ENCODE measurements at regions not wholly inside any gene's neighbourhood (a gene's known extent, or its start where the extent isn't known, plus 50 kb on each side); places are given as distances from the start of the nearest gene placed in this dataset.

- no peak for DNase-seq
- POLR2A ChIA-PET: no interaction called here
Measured at GRCh38 chr20:63091901-63092659, 85.3 kb upstream of the BHLHE23 start.

GRCh38 chr20:63090682-63091571 is 84.2 kb upstream of the BHLHE23 start:
- peaks cover 5% of the 10 kb centered on the region for H3K27me3 Mint-ChIP-seq
- H3K27ac Mint-ChIP-seq: no peak overlapping the region
- no peaks in the 10 kb centered on the region for H3K36me3 Mint-ChIP-seq (ENCODE audit: low read depth)
- intact Hi-C loops (cut with micrococcal nuclease): no loop called here
- POLR2A ChIA-PET: no interaction called here
- no peak overlapping the region for H3K4me3 Mint-ChIP-seq
- CTCF ChIA-PET: no interaction called here
- TF ChIP-seq, protein P1, sequence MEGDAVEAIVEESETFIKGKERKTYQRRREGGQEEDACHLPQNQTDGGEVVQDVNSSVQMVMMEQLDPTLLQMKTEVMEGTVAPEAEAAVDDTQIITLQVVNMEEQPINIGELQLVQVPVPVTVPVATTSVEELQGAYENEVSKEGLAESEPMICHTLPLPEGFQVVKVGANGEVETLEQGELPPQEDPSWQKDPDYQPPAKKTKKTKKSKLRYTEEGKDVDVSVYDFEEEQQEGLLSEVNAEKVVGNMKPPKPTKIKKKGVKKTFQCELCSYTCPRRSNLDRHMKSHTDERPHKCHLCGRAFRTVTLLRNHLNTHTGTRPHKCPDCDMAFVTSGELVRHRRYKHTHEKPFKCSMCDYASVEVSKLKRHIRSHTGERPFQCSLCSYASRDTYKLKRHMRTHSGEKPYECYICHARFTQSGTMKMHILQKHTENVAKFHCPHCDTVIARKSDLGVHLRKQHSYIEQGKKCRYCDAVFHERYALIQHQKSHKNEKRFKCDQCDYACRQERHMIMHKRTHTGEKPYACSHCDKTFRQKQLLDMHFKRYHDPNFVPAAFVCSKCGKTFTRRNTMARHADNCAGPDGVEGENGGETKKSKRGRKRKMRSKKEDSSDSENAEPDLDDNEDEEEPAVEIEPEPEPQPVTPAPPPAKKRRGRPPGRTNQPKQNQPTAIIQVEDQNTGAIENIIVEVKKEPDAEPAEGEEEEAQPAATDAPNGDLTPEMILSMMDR (IDR thresholded peaks at IDR 0.05): no peak
- no peak for ATAC-seq (ENCODE audit: low read depth)
- H3K9me3 Mint-ChIP-seq: no peaks in the 10 kb centered on the region
- no peak for DNase-seq
- H3K4me1 Mint-ChIP-seq: no peaks in the 10 kb centered on the region

More at GRCh38 chr20:63091901-63092659, 85.3 kb upstream of the BHLHE23 start:
- Mint-ChIP-seq H3K27me3 (peaks cover 5% of the 10 kb centered on the region), H3K4me3 (no peak overlapping the region), H3K36me3 (ENCODE audit: low read depth) (no peaks in the 10 kb centered on the region), H3K9me3 (no peaks in the 10 kb centered on the region), H3K4me1 (no peaks in the 10 kb centered on the region), H3K27ac (no peak overlapping the region)
- intact Hi-C loops (cut with micrococcal nuclease): no loop called here
- TF ChIP-seq, protein P1 (IDR thresholded peaks at IDR 0.05): no peak
- CTCF ChIA-PET: no interaction called here
- no peak for ATAC-seq (ENCODE audit: low read depth)

DNA sequence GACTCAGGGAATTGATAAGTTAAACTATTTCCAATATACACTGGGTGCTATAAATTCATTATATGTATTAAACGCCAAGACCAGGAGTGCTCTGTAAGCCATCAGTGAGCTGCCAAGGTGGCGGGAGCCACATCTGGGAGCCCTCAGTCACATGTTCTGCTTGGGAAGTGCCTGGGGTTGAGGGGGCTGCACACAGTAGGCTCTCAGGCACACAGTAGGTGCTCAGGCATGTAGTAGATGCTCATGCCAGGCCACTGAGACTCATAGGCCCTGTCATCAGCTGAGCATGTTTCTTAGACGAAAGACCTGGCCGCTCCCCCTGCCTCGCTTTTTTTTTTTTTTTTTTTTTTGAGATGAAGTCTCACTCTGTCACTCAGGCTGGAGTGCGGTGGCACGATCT is 83.3 kb upstream of the BHLHE23 start:
- Mint-ChIP-seq H3K27me3 (peaks cover 5% of the 10 kb centered on the region), H3K36me3 (ENCODE audit: low read depth) (no peaks in the 10 kb centered on the region), H3K4me3 (no peak overlapping the region), H3K4me1 (no peaks in the 10 kb centered on the region), H3K27ac (no peak overlapping the region), H3K9me3 (no peaks in the 10 kb centered on the region)
- ChIA-PET POLR2A (no interaction called here), CTCF (no interaction called here)
- TF ChIP-seq, protein P1 (IDR thresholded peaks at IDR 0.05): no peak
- DNase-seq: no peak
- intact Hi-C loops (cut with micrococcal nuclease): no loop called here
- ATAC-seq (ENCODE audit: low read depth): no peak

- H3K4me1 Mint-ChIP-seq: no peaks in the 10 kb centered on the region
- no peak overlapping the region for H3K27ac Mint-ChIP-seq
- ATAC-seq (ENCODE audit: low read depth) (no peak), DNase-seq (no peak)
- POLR2A ChIA-PET: no interaction called here
- intact Hi-C loops (cut with micrococcal nuclease): no loop called here
- CTCF ChIA-PET: no interaction called here
- no peaks in the 10 kb centered on the region for H3K9me3 Mint-ChIP-seq
- H3K27me3 Mint-ChIP-seq: peaks cover 5% of the 10 kb centered on the region
- no peaks in the 10 kb centered on the region for H3K36me3 Mint-ChIP-seq (ENCODE audit: low read depth)
- H3K4me3 Mint-ChIP-seq: no peak overlapping the region
- TF ChIP-seq, protein P1 (IDR thresholded peaks at IDR 0.05): no peak
Measured at GRCh38 chr20:63089051-63089907, 82.5 kb upstream of the BHLHE23 start.
